HG03097 (cell line): ENCODE measurements at regions not wholly inside any gene's neighbourhood (a gene's known extent, or its start where the extent isn't known, plus 50 kb on each side); places are given as distances from the start of the nearest gene placed in this dataset.
"Not testable (repeated sequence)": the region's sequence is repeated elsewhere in the genome, so short reads cannot be mapped to it uniquely, and the experiment has no call there.

ENCODE experiments used
- ATAC-seq: cut with Tn5 transposase; IDR thresholded peaks from one replicate; pipeline ENCODE4 v1.9.1; 2021; ENCODE audit not compliant: unreplicated experiment, low FRiP score

- no peak for ATAC-seq
Observed at GRCh38 chr5:82959466-82959865, 117.7 kb downstream of the TMEM167A start.

- ATAC-seq = no peak
Observed at GRCh38 chr5:82956600-82956999, 120.6 kb downstream of the TMEM167A start.

GRCh38 chr5:82952326-82952725, 124.9 kb downstream of the TMEM167A start:
- no peak for ATAC-seq

GRCh38 chr5:82944267-82944666, 132.9 kb downstream of the TMEM167A start:
- not testable (repeated sequence) for ATAC-seq

GRCh38 chr5:82942083-82942881, 134.9 kb downstream of the TMEM167A start:
- no peak for ATAC-seq

GRCh38 chr5:82938901-82939725, 138.1 kb downstream of the TMEM167A start:
- ATAC-seq = no peak

- ATAC-seq = not testable (repeated sequence)
Observed at GRCh38 chr5:82932473-82933220, 144.5 kb downstream of the TMEM167A start.

- ATAC-seq = no peak
Observed at GRCh38 chr5:82931110-82931509, 146.1 kb downstream of the TMEM167A start.

- ATAC-seq = no peak
Observed at GRCh38 chr5:82925061-82925411, 152.2 kb downstream of the TMEM167A start.

- ATAC-seq = no peak
Observed at GRCh38 chr5:82924226-82925060, 152.8 kb downstream of the TMEM167A start.

GRCh38 chr5:82922086-82922734, 155.0 kb downstream of the TMEM167A start:
- ATAC-seq = no peak

- ATAC-seq = no peak
Observed at GRCh38 chr5:82918311-82919031, 158.7 kb downstream of the TMEM167A start.

- ATAC-seq = no peak
Observed at GRCh38 chr5:82917584-82917983, 159.6 kb downstream of the TMEM167A start.

GRCh38 chr5:82913971-82914370, 163.2 kb downstream of the TMEM167A start:
- no peak for ATAC-seq

GRCh38 chr5:82912462-82912861, 164.7 kb downstream of the TMEM167A start:
- no peak for ATAC-seq

GRCh38 chr5:82911910-82912309, 165.3 kb downstream of the TMEM167A start:
- no peak for ATAC-seq

GRCh38 chr5:82910905-82911304, 166.3 kb downstream of the TMEM167A start:
- no peak for ATAC-seq

GRCh38 chr5:82910491-82910890, 166.7 kb downstream of the TMEM167A start:
- no peak for ATAC-seq

- ATAC-seq = no peak
Observed at GRCh38 chr5:82909771-82910170, 167.4 kb downstream of the TMEM167A start.
